Kidney (tissue), 13 donors: ENCODE measurements at regions not wholly inside any gene's neighbourhood (a gene's known extent, or its start where the extent isn't known, plus 50 kb on each side); places are given as distances from the start of the nearest gene placed in this dataset.

Experiments used
- DNase-seq, 5 donors: peaks; one replicate each; pipeline ENCODE4 v3.0.0-alpha.2; 2013 to 2020
- FAIRE-seq: peaks from 2 replicates; lab custom pipeline; 2012; peaks lifted over from hg19 to GRCh38; lab: Jason Lieb, UNC
- H3K27ac ChIP-seq, 2 donors: one replicate each; pipeline ENCODE4 v1.7.0; 2013; ENCODE audit warnings: low read depth in 2 of 2, low read length in 2 of 2, inconsistent platforms in 1 of 2
- H3K27me3 ChIP-seq: one replicate; pipeline ENCODE4 v1.7.1; 2013; ENCODE audit warnings: low read length, inconsistent platforms; ENCODE audit not compliant: control insufficient read depth, insufficient read depth
- H3K36me3 ChIP-seq, 3 donors: one replicate each; pipeline versions ENCODE4 v1.7.0 to v1.7.1; 2013; ENCODE audit warnings: low read length in 3 of 3, control low read depth in 1 of 3, inconsistent platforms in 1 of 3; ENCODE audit not compliant: insufficient read depth in 3 of 3, control insufficient read depth in 2 of 3
- H3K4me1 ChIP-seq, 3 donors: one replicate each; pipeline versions ENCODE4 v1.7.0 to v1.7.1; 2013; ENCODE audit warnings: low read length in 3 of 3, inconsistent platforms in 1 of 3, low read depth in 1 of 3; ENCODE audit not compliant: control insufficient read depth in 2 of 3, insufficient read depth in 2 of 3
- H3K4me3 ChIP-seq, 3 donors: one replicate each; pipeline versions ENCODE4 v1.7.0 to v1.8.1; 2013; ENCODE audit warnings: low read length in 3 of 3, control low read depth in 1 of 3, inconsistent platforms in 1 of 3
- H3K9ac ChIP-seq, 3 donors: one replicate each; pipeline versions ENCODE4 v1.7.0 to v1.7.1; 2013; ENCODE audit warnings: low read length in 3 of 3, control low read depth in 1 of 3, inconsistent platforms in 1 of 3
- H3K9me3 ChIP-seq, 3 donors: one replicate each; pipeline versions ENCODE4 v1.7.0 to v1.7.1; 2013; ENCODE audit warnings: low read length in 3 of 3, control low read depth in 1 of 3, inconsistent platforms in 1 of 3; ENCODE audit not compliant: control insufficient read depth in 2 of 3, insufficient read depth in 1 of 3
- CTCF ChIP-seq: IDR thresholded peaks from 3 replicates; pipeline ENCODE4 v1.5.1; 2012; ENCODE audit warnings: mild to moderate bottlenecking, moderate library complexity, borderline replicate concordance; ENCODE audit not compliant: insufficient read depth; ENCODE audit errors: extremely low read depth
- intact Hi-C: fragments of 100-400 bp; cut with DNase I; formaldehyde crosslinking; loops from one replicate; pipeline ENCODE4 v1.11.1; 2022
- donor health status: control.
- donor health status: control.
- donor health status: control.
- donor health status: control.
- donor health status: control.
- donor health status: DM: yes; HTN: yes; CAD: no.
- donor health status: Normal renal cell carcinoma (clear cell type).

- Histone ChIP-seq H3K9me3 (no peaks in the 10 kb centered on the region), H3K9ac (no peak overlapping the region), H3K27ac (no peak overlapping the region), H3K4me1 (no peaks in the 10 kb centered on the region), H3K4me3 (no peak overlapping the region), H3K27me3 (no peaks in the 10 kb centered on the region), H3K36me3 (no peaks in the 10 kb centered on the region)
- no peak for DNase-seq
- no peak for TF ChIP-seq CTCF
- intact Hi-C loops, result no loop called here
- FAIRE-seq, result no peak
Measured at GRCh38 chrX:43423876-43424275, 232.2 kb upstream of the MAOA start.

DNA sequence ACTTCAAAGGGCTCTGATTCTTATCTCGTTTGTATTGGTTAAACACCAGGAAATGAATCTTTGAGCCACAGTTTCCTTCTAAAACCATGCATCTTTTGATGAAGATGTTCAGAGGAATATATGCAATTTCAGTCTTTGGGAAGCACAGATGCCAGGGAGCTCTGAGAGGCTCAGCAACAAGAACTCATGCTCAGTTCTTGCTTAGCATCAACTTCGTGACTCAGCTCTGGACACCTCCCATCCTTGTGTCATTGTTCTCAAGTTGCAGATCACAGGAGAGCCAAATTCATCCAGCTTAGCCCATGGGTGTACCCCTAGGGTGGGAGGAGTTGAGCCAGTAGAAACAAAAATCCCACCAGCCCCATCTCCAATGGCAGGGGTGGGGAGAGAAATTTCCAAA lies 219.6 kb upstream of the MAOA start:
- intact Hi-C loops, result no loop called here

DNA sequence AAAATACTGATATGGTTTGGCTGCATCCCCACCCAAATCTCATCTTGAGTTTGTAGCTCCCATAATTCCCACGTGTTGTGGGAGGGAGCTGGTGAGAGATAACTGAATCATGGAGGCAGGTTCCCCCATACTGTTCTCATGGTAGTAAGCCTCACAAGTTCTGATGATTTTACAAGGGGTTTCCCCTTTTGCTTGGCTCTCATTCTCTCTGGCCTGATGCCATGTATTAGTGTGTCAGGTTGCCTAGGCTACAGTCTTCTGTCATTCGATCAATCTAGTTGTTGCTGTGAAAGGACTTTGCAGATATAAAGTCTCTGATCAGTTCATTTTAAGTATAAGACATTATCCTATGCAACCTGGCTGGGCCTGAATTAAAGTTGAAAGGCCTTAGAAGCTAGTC lies 209.3 kb upstream of the MAOA start:
- Histone ChIP-seq H3K9ac (no peak overlapping the region), H3K36me3 (no peaks in the 10 kb centered on the region), H3K27me3 (no peaks in the 10 kb centered on the region), H3K4me3 (no peak overlapping the region), H3K27ac (no peak overlapping the region), H3K9me3 (no peaks in the 10 kb centered on the region), H3K4me1 (no peaks in the 10 kb centered on the region)
- FAIRE-seq (no peak), DNase-seq (no peak)
- intact Hi-C loops, result no loop called here
- no peak for TF ChIP-seq CTCF

More for the DNA sequence above, 219.6 kb upstream of the MAOA start:
- Histone ChIP-seq H3K27me3 (no peaks in the 10 kb centered on the region), H3K4me3 (no peak overlapping the region), H3K27ac (no peak overlapping the region), H3K36me3 (no peaks in the 10 kb centered on the region), H3K9me3 (no peaks in the 10 kb centered on the region), H3K9ac (no peak overlapping the region), H3K4me1 (no peaks in the 10 kb centered on the region)
- FAIRE-seq, result no peak
- TF ChIP-seq CTCF, result no peak
- no peak for DNase-seq

DNA sequence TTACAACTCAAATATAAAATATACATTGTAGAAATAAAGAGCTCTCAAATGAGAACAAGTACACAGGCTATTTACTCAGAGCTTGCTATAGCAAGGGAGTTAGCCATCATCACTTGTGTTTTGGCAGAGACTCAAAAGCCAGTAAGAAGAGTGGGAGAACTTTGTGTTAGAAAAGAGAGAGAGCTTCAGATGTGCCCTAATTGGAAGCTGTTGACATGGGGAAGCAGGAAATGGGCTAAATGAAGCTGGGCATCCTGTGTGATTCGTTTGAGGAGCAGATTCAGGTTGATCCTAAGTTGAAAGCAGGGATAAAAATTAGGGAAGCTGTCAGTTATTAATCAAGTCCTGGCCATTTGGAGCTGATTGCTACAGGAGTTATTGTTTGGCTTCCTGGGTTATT lies 207.4 kb upstream of the MAOA start:
- FAIRE-seq (no peak), DNase-seq (no peak)
- intact Hi-C loops, result no loop called here
- Histone ChIP-seq H3K36me3 (no peaks in the 10 kb centered on the region), H3K9me3 (no peaks in the 10 kb centered on the region), H3K27ac (no peak overlapping the region), H3K9ac (no peak overlapping the region), H3K4me1 (no peaks in the 10 kb centered on the region), H3K27me3 (no peaks in the 10 kb centered on the region), H3K4me3 (no peak overlapping the region)
- TF ChIP-seq CTCF, result no peak
